Ishikawa (cell line): ENCODE measurements at regions not wholly inside any gene's neighbourhood (a gene's known extent, or its start where the extent isn't known, plus 50 kb on each side); places are given as distances from the start of the nearest gene placed in this dataset.

Experiments used
- CEBPB ChIP-seq: IDR thresholded peaks from 2 replicates; pipeline ENCODE4 v1.6.1; 2012
- CREB1 ChIP-seq: IDR thresholded peaks from 2 replicates; pipeline ENCODE4 v1.6.1; 2012; ENCODE audit warnings: low read depth
- EGR1 ChIP-seq: IDR thresholded peaks from 2 replicates; pipeline ENCODE4 v1.6.1; 2012
- EP300 ChIP-seq: IDR thresholded peaks from 2 replicates; pipeline ENCODE4 v1.6.1; 2012; ENCODE audit warnings: borderline replicate concordance
- FOXM1 ChIP-seq: IDR thresholded peaks from 2 replicates; pipeline ENCODE4 v1.6.1; 2012; ENCODE audit warnings: low read depth, borderline replicate concordance
- MAX ChIP-seq: IDR thresholded peaks from 2 replicates; pipeline ENCODE4 v1.6.1; 2012
- NFIC ChIP-seq: IDR thresholded peaks from 2 replicates; pipeline ENCODE4 v1.6.1; 2012
- RAD21 ChIP-seq: IDR thresholded peaks from 2 replicates; pipeline ENCODE4 v1.6.1; 2012; ENCODE audit warnings: low read depth
- REST ChIP-seq: IDR thresholded peaks from 2 replicates; pipeline ENCODE4 v1.6.1; 2012; ENCODE audit warnings: low read depth, mild to moderate bottlenecking
- TAF1 ChIP-seq: IDR thresholded peaks from 2 replicates; pipeline ENCODE4 v1.6.1; 2012; ENCODE audit warnings: low read depth, mild to moderate bottlenecking
- TCF12 ChIP-seq: IDR thresholded peaks from 2 replicates; pipeline ENCODE4 v1.6.1; 2012; ENCODE audit warnings: low read depth
- TEAD4 ChIP-seq: IDR thresholded peaks from 2 replicates; pipeline ENCODE4 v1.6.1; 2012
- USF1 ChIP-seq: IDR thresholded peaks from 2 replicates; pipeline ENCODE4 v1.6.1; 2012
- YY1 ChIP-seq: IDR thresholded peaks from 2 replicates; pipeline ENCODE4 v1.6.1; 2012; ENCODE audit warnings: low read depth
- ZBTB7A ChIP-seq: IDR thresholded peaks from 2 replicates; pipeline ENCODE4 v1.6.1; 2012; ENCODE audit warnings: low read depth

GRCh38 chr19:30969591-30969990, 379.6 kb downstream of the TSHZ3 start:
- TF ChIP-seq YY1, result no peak
- no peak for TF ChIP-seq REST
- no peak for TF ChIP-seq CREB1
- no peak for TF ChIP-seq FOXM1
- no peak for TF ChIP-seq TEAD4
- TF ChIP-seq EGR1, result no peak
- no peak for TF ChIP-seq RAD21
- no peak for TF ChIP-seq TAF1
- TF ChIP-seq TCF12, result no peak
- TF ChIP-seq CEBPB, result no peak
- TF ChIP-seq ZBTB7A, result no peak
- TF ChIP-seq USF1, result no peak
- no peak for TF ChIP-seq EP300

GRCh38 chr19:30968841-30969399, 380.3 kb downstream of the TSHZ3 start:
- TF ChIP-seq NFIC (no peak), EP300 (no peak), USF1 (no peak), EGR1 (no peak), YY1 (no peak), ZBTB7A (no peak), CREB1 (no peak), REST (no peak), FOXM1 (no peak), CEBPB (no peak), TCF12 (no peak)

GRCh38 chr19:30968210-30968609, 381.0 kb downstream of the TSHZ3 start:
- TF ChIP-seq USF1 (no peak), EGR1 (no peak)

- TF ChIP-seq YY1, result no peak
Measured at GRCh38 chr19:30966486-30966885, 382.8 kb downstream of the TSHZ3 start.

GRCh38 chr19:30959011-30959410, 390.2 kb downstream of the TSHZ3 start:
- no peak for TF ChIP-seq EGR1
- no peak for TF ChIP-seq RAD21
- no peak for TF ChIP-seq ZBTB7A
- no peak for TF ChIP-seq CEBPB
- TF ChIP-seq EP300, result no peak
- no peak for TF ChIP-seq TEAD4
- no peak for TF ChIP-seq CREB1
- TF ChIP-seq TAF1, result no peak
- TF ChIP-seq FOXM1, result no peak
- TF ChIP-seq YY1, result no peak
- no peak for TF ChIP-seq REST
- TF ChIP-seq TCF12, result no peak
- TF ChIP-seq MAX, result no peak
- no peak for TF ChIP-seq NFIC
- TF ChIP-seq USF1, result no peak
